GM19468 (cell line): ENCODE measurements at regions not wholly inside any gene's neighbourhood (a gene's known extent, or its start where the extent isn't known, plus 50 kb on each side); places are given as distances from the start of the nearest gene placed in this dataset.
"Not testable (repeated sequence)": the region's sequence is repeated elsewhere in the genome, so short reads cannot be mapped to it uniquely, and the experiment has no call there.

Source experiments
- ATAC-seq: cut with Tn5 transposase; IDR thresholded peaks from one replicate; pipeline ENCODE4 v1.9.1; 2021; ENCODE audit warnings: mild to moderate bottlenecking, moderate library complexity, moderate number of reproducible peaks; ENCODE audit not compliant: unreplicated experiment; ENCODE audit errors: extremely low read depth

GRCh38 chr6:68039641-68040311 is 595.3 kb upstream of the ADGRB3 start:
- ATAC-seq: no peak

GRCh38 chr6:68038815-68039408 is 596.2 kb upstream of the ADGRB3 start:
- ATAC-seq: no peak

- no peak for ATAC-seq
Observed at GRCh38 chr6:68032217-68032616, 602.9 kb upstream of the ADGRB3 start.

- no peak for ATAC-seq
Observed at GRCh38 chr6:68031054-68031453, 604.0 kb upstream of the ADGRB3 start.

- no peak for ATAC-seq
Observed at GRCh38 chr6:68026483-68026882, 608.6 kb upstream of the ADGRB3 start.

- no peak for ATAC-seq
Observed at GRCh38 chr6:68025764-68026163, 609.3 kb upstream of the ADGRB3 start.

GRCh38 chr6:68024570-68025269 is 610.4 kb upstream of the ADGRB3 start:
- ATAC-seq: no peak

GRCh38 chr6:68022968-68023367 is 612.1 kb upstream of the ADGRB3 start:
- ATAC-seq: not testable (repeated sequence)

GRCh38 chr6:68013780-68014515 is 621.1 kb upstream of the ADGRB3 start:
- no peak for ATAC-seq

- ATAC-seq: no peak
Observed at GRCh38 chr6:68012822-68013221, 622.3 kb upstream of the ADGRB3 start.

GRCh38 chr6:68010936-68011335 is 624.1 kb upstream of the ADGRB3 start:
- ATAC-seq: no peak

- no peak for ATAC-seq
Observed at GRCh38 chr6:68008445-68008844, 626.6 kb upstream of the ADGRB3 start.

- ATAC-seq: no peak
Observed at GRCh38 chr6:68007717-68008116, 627.4 kb upstream of the ADGRB3 start.

- ATAC-seq: no peak
Observed at GRCh38 chr6:67986694-67987232, 648.3 kb upstream of the ADGRB3 start.

GRCh38 chr6:67976486-67976885 is 658.6 kb upstream of the ADGRB3 start:
- ATAC-seq: no peak

- no peak for ATAC-seq
Observed at GRCh38 chr6:67974931-67975330, 660.2 kb upstream of the ADGRB3 start.

- ATAC-seq: no peak
Observed at GRCh38 chr6:67971812-67972211, 663.3 kb upstream of the ADGRB3 start.

- no peak for ATAC-seq
Observed at GRCh38 chr6:67966830-67967229, 668.3 kb upstream of the ADGRB3 start.

- no peak for ATAC-seq
Observed at GRCh38 chr6:67956352-67956751, 678.7 kb upstream of the ADGRB3 start.

GRCh38 chr6:67952948-67953347 is 682.1 kb upstream of the ADGRB3 start:
- ATAC-seq: no peak

- ATAC-seq: no peak
Observed at GRCh38 chr6:67952121-67952520, 683.0 kb upstream of the ADGRB3 start.
